ENCODE measurements at regions not wholly inside any gene's neighbourhood (a gene's known extent, or its start where the extent isn't known, plus 50 kb on each side); places are given as distances from the start of the nearest gene placed in this dataset.

DNA sequence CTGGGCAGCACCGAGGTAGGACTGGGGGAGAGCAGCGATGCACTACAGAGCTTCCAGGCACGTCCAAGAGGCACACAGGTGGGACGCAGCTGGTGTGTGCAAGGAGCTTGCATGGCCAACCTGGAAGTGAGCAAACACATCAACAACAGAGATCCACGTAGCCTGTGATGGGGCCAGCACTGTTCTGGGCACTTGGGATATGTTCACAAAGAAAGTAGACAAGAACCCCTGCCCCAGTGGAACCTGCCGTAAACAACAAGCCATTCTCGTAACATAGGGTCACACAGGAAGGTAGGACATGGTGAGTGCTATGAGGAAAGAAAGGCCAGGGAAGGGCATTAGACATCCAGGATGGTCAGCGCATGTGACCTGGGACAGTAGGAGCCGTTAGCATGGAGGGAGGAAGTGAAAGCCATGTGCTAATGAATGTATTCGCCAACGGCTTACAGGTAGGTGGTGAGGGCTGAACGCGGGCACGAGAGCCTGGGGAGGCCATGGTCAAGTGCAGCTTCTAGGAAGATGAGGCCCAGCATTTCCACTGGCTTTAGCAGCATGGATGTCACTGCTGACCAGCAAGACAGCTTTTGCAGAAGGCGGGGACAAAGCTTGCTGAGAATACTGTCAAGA lies 105.5 kb downstream of the TEX26 start:
- TF ChIP-seq, protein P1, sequence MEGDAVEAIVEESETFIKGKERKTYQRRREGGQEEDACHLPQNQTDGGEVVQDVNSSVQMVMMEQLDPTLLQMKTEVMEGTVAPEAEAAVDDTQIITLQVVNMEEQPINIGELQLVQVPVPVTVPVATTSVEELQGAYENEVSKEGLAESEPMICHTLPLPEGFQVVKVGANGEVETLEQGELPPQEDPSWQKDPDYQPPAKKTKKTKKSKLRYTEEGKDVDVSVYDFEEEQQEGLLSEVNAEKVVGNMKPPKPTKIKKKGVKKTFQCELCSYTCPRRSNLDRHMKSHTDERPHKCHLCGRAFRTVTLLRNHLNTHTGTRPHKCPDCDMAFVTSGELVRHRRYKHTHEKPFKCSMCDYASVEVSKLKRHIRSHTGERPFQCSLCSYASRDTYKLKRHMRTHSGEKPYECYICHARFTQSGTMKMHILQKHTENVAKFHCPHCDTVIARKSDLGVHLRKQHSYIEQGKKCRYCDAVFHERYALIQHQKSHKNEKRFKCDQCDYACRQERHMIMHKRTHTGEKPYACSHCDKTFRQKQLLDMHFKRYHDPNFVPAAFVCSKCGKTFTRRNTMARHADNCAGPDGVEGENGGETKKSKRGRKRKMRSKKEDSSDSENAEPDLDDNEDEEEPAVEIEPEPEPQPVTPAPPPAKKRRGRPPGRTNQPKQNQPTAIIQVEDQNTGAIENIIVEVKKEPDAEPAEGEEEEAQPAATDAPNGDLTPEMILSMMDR (IDR thresholded peaks at IDR 0.05; ENCODE audit: insufficient read depth in 1 of 2, low read depth in 1 of 2, low read length in 1 of 2, severe bottlenecking in 1 of 2, unreplicated experiment in 1 of 2), result no peak
- H3K27me3 ChIP-seq (replicated peaks; ENCODE audit: control insufficient read depth, insufficient read depth, low read length), result no peaks in the 10 kb centered on the region
- no peaks in the 10 kb centered on the region for H3K4me1 ChIP-seq
- H3K9me3 ChIP-seq, result no peaks in the 10 kb centered on the region; the same call in 1 of the 2 replicates
- no peak overlapping the region for H3K4me3 Mint-ChIP-seq (ENCODE audit: unreplicated experiment)
- H3K4me3 ChIP-seq (ENCODE audit: low read depth, low read length), result no peak overlapping the region
- no peak overlapping the region for H3K27ac Mint-ChIP-seq (ENCODE audit: unreplicated experiment)
- H3K36me3 Mint-ChIP-seq (ENCODE audit: insufficient read depth, unreplicated experiment), result no peaks in the 10 kb centered on the region
- ChIA-PET CTCF (no interaction called here), POLR2A (no interaction called here)
- H3K4me1 Mint-ChIP-seq (ENCODE audit: low read depth, unreplicated experiment), result no peaks in the 10 kb centered on the region
- intact Hi-C loops (cut with micrococcal nuclease; ENCODE audit: unreplicated experiment), result no loop called here
- no TSS peak for BruUV-seq (replicated peaks)
- no peaks in the 10 kb centered on the region for H3K9me3 Mint-ChIP-seq (ENCODE audit: unreplicated experiment)
- no peaks in the 10 kb centered on the region for H3K27me3 Mint-ChIP-seq (ENCODE audit: insufficient read depth, unreplicated experiment)
- no peak for DNase-seq
- H3K36me3 ChIP-seq (ENCODE audit: control insufficient read depth, insufficient read depth, low read length), result no peaks in the 10 kb centered on the region

DNA sequence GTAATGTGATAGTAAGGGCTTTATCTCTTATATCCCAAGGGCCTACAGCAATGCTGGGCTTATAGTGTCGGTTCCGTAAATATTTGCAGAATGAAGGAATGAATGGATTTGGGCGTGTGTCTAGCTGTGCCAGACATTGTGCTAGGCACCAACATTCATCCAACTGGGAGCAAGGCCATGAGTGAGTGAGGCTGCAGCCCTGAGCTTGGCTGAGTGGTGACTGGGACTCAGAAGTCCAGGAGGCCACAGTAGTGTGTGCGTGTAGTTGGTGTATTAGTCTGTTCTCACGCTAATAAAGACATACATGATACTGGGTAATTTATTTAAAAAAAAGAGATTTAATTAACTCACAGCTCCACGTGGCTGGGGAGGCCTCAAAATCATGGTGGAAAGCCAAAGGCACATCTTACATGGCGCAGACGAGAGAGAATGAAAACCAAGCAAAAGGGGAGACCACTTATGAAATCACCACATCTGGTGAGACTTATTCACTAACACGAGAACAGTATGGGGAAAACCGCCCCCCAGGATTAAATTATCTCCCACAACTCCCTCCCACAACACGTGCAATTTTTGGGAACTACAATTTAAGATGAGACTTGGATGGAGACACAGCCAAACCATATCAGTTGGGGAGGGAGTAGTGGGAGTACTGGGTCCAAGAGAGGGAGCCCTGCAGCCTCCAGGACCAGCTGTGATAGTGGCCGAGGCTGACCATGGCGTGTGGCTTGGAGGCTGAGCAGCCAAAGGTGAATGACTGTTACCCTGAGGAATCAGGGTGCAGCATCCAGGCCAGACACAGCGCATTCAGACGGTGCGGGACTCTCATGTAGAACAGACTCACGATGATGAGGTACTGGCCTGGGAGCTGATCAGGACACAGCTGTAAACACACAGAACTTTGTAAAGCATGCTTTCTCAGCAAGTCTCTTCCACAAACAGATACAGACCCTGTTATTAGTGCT lies 104.6 kb downstream of the TEX26 start:
- POLR2A ChIA-PET, result no interaction called here
- no peak overlapping the region for H3K4me3 ChIP-seq (ENCODE audit: low read depth, low read length)

More for the DNA sequence above, 104.6 kb downstream of the TEX26 start:
- CTCF ChIA-PET, result no interaction called here
- H3K9me3 Mint-ChIP-seq (ENCODE audit: unreplicated experiment), result no peaks in the 10 kb centered on the region
- H3K4me3 Mint-ChIP-seq (ENCODE audit: unreplicated experiment), result no peak overlapping the region
- no peak overlapping the region for H3K27ac Mint-ChIP-seq (ENCODE audit: unreplicated experiment)
- H3K4me1 Mint-ChIP-seq (ENCODE audit: low read depth, unreplicated experiment), result no peaks in the 10 kb centered on the region
- no TSS peak for BruUV-seq (replicated peaks)
- Histone ChIP-seq H3K27me3 (replicated peaks; ENCODE audit: control insufficient read depth, insufficient read depth, low read length) (no peaks in the 10 kb centered on the region), H3K36me3 (ENCODE audit: control insufficient read depth, insufficient read depth, low read length) (no peaks in the 10 kb centered on the region), H3K4me1 (no peaks in the 10 kb centered on the region), H3K9me3 (no peaks in the 10 kb centered on the region; the same call in 1 of the 2 replicates)
- DNase-seq, result no peak
- intact Hi-C loops (cut with micrococcal nuclease; ENCODE audit: unreplicated experiment), result no loop called here
- H3K36me3 Mint-ChIP-seq (ENCODE audit: insufficient read depth, unreplicated experiment), result no peaks in the 10 kb centered on the region
- TF ChIP-seq, protein P1 (IDR thresholded peaks at IDR 0.05; ENCODE audit: insufficient read depth in 1 of 2, low read depth in 1 of 2, low read length in 1 of 2, severe bottlenecking in 1 of 2, unreplicated experiment in 1 of 2), result no peak
- no peaks in the 10 kb centered on the region for H3K27me3 Mint-ChIP-seq (ENCODE audit: insufficient read depth, unreplicated experiment)
